ENCODE measurements at regions not wholly inside any gene's neighbourhood (a gene's known extent, or its start where the extent isn't known, plus 50 kb on each side); places are given as distances from the start of the nearest gene placed in this dataset.
A peak's percentile ranks its signal among the peaks of the same experiment; 100 is the strongest.

- no peaks in the 10 kb centered on the region for H3K36me3 ChIP-seq (ENCODE audit: control insufficient read depth, insufficient read depth, low read length)
- no peak overlapping the region for H3K9ac ChIP-seq (ENCODE audit: extremely low read depth, low read length, poor library complexity, severe bottlenecking)
- Mint-ChIP-seq H3K27me3 (ENCODE audit: insufficient read depth) (no peaks in the 10 kb centered on the region), H3K36me3 (ENCODE audit: low read depth) (no peaks in the 10 kb centered on the region), H3K4me3 (no peak overlapping the region), H3K9me3 (peaks cover 10% of the 10 kb centered on the region), H3K4me1 (peaks cover 8% of the 10 kb centered on the region), H3K27ac (no peak overlapping the region)
- H3K4me1 ChIP-seq (ENCODE audit: control insufficient read depth, insufficient read depth, low read length) = no peaks in the 10 kb centered on the region
- TF ChIP-seq CTCF (conservative IDR thresholded peaks at IDR 0.05) = no peak
- DNase-seq = no peak
- H3K4me3 ChIP-seq (ENCODE audit: low read length) = no peak overlapping the region
- H3K27ac ChIP-seq (ENCODE audit: low read depth, low read length) = no peak overlapping the region
- peaks cover 6% of the 10 kb centered on the region for H3K9me3 ChIP-seq (ENCODE audit: control insufficient read depth, low read length)
- no peaks in the 10 kb centered on the region for H3K27me3 ChIP-seq (ENCODE audit: control insufficient read depth, insufficient read depth, low read length, poor library complexity, severe bottlenecking)
- WGBS, 2 experiments (ENCODE audit: insufficient coverage in 1 of 2, insufficient read length in 1 of 2) = 100% methylated on average over 2 of the region's 2 CpGs; no CpG with 5 or more reads in 1 of the 2 experiments
Observed at GRCh38 chr9:89893886-89894285, 289.1 kb downstream of the GADD45G start.

DNA sequence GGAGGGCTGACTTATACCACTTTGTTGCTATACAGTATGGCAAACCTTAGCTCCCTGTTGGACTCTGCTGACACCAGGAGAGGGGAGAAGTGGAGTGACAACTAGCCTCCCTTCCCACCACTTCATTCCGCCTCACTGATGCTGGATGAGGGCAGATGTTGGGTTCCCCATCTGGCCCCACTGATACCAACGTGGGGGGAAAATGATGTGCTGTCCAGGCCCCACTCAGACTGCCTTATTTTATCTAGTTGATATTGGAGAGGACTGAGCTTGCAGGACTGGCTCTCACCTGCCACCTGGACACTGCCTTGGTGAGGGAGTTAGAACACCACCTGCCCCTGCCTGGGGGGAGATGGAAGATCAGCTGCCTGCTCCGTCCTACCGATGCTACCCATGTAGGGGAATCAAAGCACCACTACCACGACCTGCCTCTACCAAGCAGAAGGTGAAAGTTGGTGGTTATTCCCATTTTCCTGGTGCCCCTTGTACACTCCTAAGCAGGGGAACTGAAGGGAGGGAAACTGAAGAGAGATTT lies 292.1 kb downstream of the GADD45G start:
- Mint-ChIP-seq H3K4me3 (no peak overlapping the region), H3K4me1 (peaks cover 9% of the 10 kb centered on the region), H3K36me3 (ENCODE audit: low read depth) (no peaks in the 10 kb centered on the region), H3K9me3 (no peaks in the 10 kb centered on the region), H3K27me3 (ENCODE audit: insufficient read depth) (no peaks in the 10 kb centered on the region), H3K27ac (no peak overlapping the region)
- Histone ChIP-seq H3K36me3 (ENCODE audit: control insufficient read depth, insufficient read depth, low read length) (no peaks in the 10 kb centered on the region), H3K9ac (ENCODE audit: extremely low read depth, low read length, poor library complexity, severe bottlenecking) (no peak overlapping the region), H3K27ac (ENCODE audit: low read depth, low read length) (no peak overlapping the region), H3K4me3 (ENCODE audit: low read length) (no peak overlapping the region), H3K9me3 (ENCODE audit: control insufficient read depth, low read length) (no peaks in the 10 kb centered on the region), H3K4me1 (ENCODE audit: control insufficient read depth, insufficient read depth, low read length) (peaks cover 6% of the 10 kb centered on the region), H3K27me3 (ENCODE audit: control insufficient read depth, insufficient read depth, low read length, poor library complexity, severe bottlenecking) (no peaks in the 10 kb centered on the region)
- TF ChIP-seq CTCF (conservative IDR thresholded peaks at IDR 0.05) = no peak
- 90% methylated on average over 5 of the region's 5 CpGs; no CpG with 5 or more reads in 1 of the 2 experiments for WGBS, 2 experiments (ENCODE audit: insufficient coverage in 1 of 2, insufficient read length in 1 of 2)
- peak; percentile 40 for DNase-seq

DNA sequence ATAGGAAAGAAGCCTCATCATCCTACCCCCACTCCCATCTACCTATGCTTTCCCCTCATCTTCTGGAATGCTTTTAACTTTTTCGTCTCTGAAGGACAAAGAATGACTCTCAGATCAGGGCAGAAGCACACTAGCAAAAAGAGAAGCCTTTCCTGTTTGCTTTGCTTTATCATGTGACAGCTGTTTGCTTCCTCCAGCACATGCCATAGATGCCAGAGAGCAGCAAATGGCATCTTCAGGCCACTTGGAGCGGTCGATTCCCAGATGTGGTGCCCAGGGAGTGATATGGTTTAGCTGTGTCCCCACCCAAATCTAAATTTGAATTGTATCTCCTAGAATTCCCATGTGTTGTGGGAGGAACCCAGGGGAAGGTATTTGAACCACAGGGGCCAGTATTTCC lies 294.8 kb downstream of the GADD45G start:
- H3K4me1 Mint-ChIP-seq = peaks cover 9% of the 10 kb centered on the region
- peak; percentile 56 for DNase-seq
- H3K27me3 Mint-ChIP-seq (ENCODE audit: insufficient read depth) = no peaks in the 10 kb centered on the region
- H3K4me3 Mint-ChIP-seq = no peak overlapping the region
- Histone ChIP-seq H3K9ac (ENCODE audit: extremely low read depth, low read length, poor library complexity, severe bottlenecking) (no peak overlapping the region), H3K36me3 (ENCODE audit: control insufficient read depth, insufficient read depth, low read length) (no peaks in the 10 kb centered on the region), H3K9me3 (ENCODE audit: control insufficient read depth, low read length) (no peaks in the 10 kb centered on the region), H3K4me1 (ENCODE audit: control insufficient read depth, insufficient read depth, low read length) (peaks cover 6% of the 10 kb centered on the region), H3K27ac (ENCODE audit: low read depth, low read length) (no peak overlapping the region), H3K27me3 (ENCODE audit: control insufficient read depth, insufficient read depth, low read length, poor library complexity, severe bottlenecking) (no peaks in the 10 kb centered on the region), H3K4me3 (ENCODE audit: low read length) (no peak overlapping the region)
- H3K9me3 Mint-ChIP-seq = no peaks in the 10 kb centered on the region
- TF ChIP-seq CTCF (conservative IDR thresholded peaks at IDR 0.05) = no peak
- 72 to 83% methylated on average over 3 of the region's 3 CpGs for WGBS, 2 experiments (ENCODE audit: insufficient coverage in 1 of 2, insufficient read length in 1 of 2)
- no peaks in the 10 kb centered on the region for H3K36me3 Mint-ChIP-seq (ENCODE audit: low read depth)
- no peak overlapping the region for H3K27ac Mint-ChIP-seq

All from endodermal cell (in vitro differentiated cells).